ENCODE measurements at regions not wholly inside any gene's neighbourhood (a gene's known extent, or its start where the extent isn't known, plus 50 kb on each side); places are given as distances from the start of the nearest gene placed in this dataset.
"Not testable (repeated sequence)": the region's sequence is repeated elsewhere in the genome, so short reads cannot be mapped to it uniquely, and the experiment has no call there.

- DNase-seq: no peak
Observed at GRCh38 chr1:9466780-9467758, 72.2 kb upstream of the SLC25A33 start.

- not testable (repeated sequence) for DNase-seq
Observed at GRCh38 chr1:9469882-9470281, 69.4 kb upstream of the SLC25A33 start.

GRCh38 chr1:9471679-9472078 lies 67.6 kb upstream of the SLC25A33 start:
- DNase-seq: no peak

GRCh38 chr1:9472386-9473031 lies 66.8 kb upstream of the SLC25A33 start:
- no peak for DNase-seq

- no peak for DNase-seq
Observed at GRCh38 chr1:9473032-9473807, 66.0 kb upstream of the SLC25A33 start.

- no peak for DNase-seq
Observed at GRCh38 chr1:9475061-9475627, 64.1 kb upstream of the SLC25A33 start.

- DNase-seq: peak in 1 of 2 donors; percentile 33
Observed at GRCh38 chr1:9476790-9477463, 62.3 kb upstream of the SLC25A33 start.

- no peak for DNase-seq
Observed at GRCh38 chr1:9477535-9477934, 61.7 kb upstream of the SLC25A33 start.

- DNase-seq: no peak
Observed at GRCh38 chr1:9478021-9478420, 61.2 kb upstream of the SLC25A33 start.

GRCh38 chr1:9481048-9481447 lies 58.2 kb upstream of the SLC25A33 start:
- DNase-seq: no peak

- no peak for DNase-seq
Observed at GRCh38 chr1:9482403-9482802, 56.9 kb upstream of the SLC25A33 start.

- DNase-seq: no peak
Observed at GRCh38 chr1:9482816-9483572, 56.3 kb upstream of the SLC25A33 start.

GRCh38 chr1:9486466-9487140 lies 52.7 kb upstream of the SLC25A33 start:
- DNase-seq: no peak
